Left cardiac atrium (tissue), 4 donors: ENCODE measurements at regions not wholly inside any gene's neighbourhood (a gene's known extent, or its start where the extent isn't known, plus 50 kb on each side); places are given as distances from the start of the nearest gene placed in this dataset.
"Not testable (repeated sequence)": the region's sequence is repeated elsewhere in the genome, so short reads cannot be mapped to it uniquely, and the experiment has no call there.

Source experiments
- ATAC-seq, 2 donors: fragments of 200-7000 bp; cut with Tn5 transposase; one replicate each; pipeline ENCODE4 v1.9.1; 2020; ENCODE audit warnings: mild to moderate bottlenecking in 2 of 2, moderate library complexity in 2 of 2
- DNase-seq: peaks from one replicate; pipeline ENCODE4 v3.0.0-alpha.2; 2020
- intact Hi-C, 2 donors: fragments of 100-400 bp; cut with DNase I; formaldehyde crosslinking; loops; one replicate each; pipeline versions ENCODE4 v1.14.1 to v1.15.1; 2022 to 2023
- donor health status: DM: no; HTN: yes; CAD: no.
- donor health status: DM: no; HTN: yes; CAD: no; lungs with severe emphysema.
- donor health status: DM: yes; HTN: yes; CAD: no.
- donor health status: Dilated cardiomyopathy.

- DNase-seq (peak; percentile 26), ATAC-seq (peak; percentile 46 to 50)
- intact Hi-C loops, result no loop called here
Measured at GRCh38 chr11:123351375-123351774, 78.7 kb upstream of the GRAMD1B start.

- no peak for ATAC-seq
- intact Hi-C loops, result no loop called here
- no peak for DNase-seq
Measured at GRCh38 chr11:123349382-123349781, 80.7 kb upstream of the GRAMD1B start.

- intact Hi-C loops, result no loop called here
- no peak for ATAC-seq
Measured at GRCh38 chr11:123344790-123345357, 85.2 kb upstream of the GRAMD1B start.

GRCh38 chr11:123344188-123344587, 85.9 kb upstream of the GRAMD1B start:
- ATAC-seq, result not testable (repeated sequence)

More at GRCh38 chr11:123344790-123345357, 85.2 kb upstream of the GRAMD1B start:
- no peak for DNase-seq

DNA sequence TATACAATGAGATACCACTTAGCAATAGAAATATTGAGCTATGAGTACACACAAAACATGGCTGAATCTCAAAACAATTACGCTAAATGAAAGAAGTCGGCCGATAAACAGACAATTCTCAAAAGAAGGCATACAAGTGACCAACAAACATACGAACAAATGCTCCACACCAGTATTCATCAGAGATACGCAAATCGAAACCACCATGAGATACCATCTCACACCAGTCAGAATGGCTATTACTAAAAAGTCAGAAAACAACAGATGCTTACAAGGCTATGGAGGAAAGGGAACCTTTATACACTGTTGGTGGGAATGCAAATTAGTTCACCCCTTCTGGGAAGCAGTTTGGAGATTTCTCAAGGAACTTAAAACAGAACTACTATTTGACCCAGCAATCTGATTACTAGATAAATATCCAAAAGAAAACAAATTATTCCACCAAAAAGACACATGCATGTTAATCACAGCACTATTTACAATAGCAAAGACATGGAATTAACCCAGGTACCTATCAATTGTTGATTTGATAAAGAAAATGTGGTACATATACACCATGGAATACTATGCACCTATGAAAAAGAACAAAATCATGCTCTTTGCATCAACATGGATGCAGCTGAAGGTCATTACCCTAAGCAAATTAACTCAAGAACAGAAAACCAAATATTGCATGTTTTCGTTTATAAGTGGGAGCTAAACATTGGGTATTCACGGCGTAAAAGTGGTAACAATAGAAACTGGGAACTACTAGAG, 90.9 kb upstream of the GRAMD1B start:
- ATAC-seq, result no peak
- DNase-seq, result no peak

More at GRCh38 chr11:123344188-123344587, 85.9 kb upstream of the GRAMD1B start:
- intact Hi-C loops, DNase-seq: not testable (repeated sequence)

DNA sequence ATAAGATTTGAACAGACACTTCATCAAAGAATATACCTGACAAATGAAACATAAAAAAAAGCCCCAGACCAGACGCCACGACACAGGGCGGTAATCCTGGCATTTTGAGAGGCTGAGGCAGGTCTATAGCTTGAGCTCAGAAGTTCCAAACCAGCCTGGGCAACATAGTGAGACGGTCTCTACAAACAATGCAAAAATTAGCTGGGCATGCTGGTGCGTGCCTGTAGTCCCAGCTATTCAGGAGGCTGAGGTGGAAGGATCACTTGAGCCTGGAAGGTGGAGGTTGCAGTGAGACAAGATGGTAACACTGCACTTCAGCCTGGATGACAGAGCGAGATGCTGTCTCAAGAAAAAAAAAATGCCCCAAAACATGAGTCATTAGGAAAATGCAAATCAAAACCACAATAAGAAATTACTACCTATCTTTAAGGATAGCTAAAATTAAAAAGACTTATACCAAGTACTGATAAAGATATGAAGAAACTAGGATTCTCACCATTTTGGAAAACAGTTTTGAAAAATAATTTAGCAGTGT, 91.7 kb upstream of the GRAMD1B start:
- intact Hi-C loops, result no loop called here
- ATAC-seq (no peak), DNase-seq (no peak)

More for the DNA sequence above, 90.9 kb upstream of the GRAMD1B start:
- intact Hi-C loops, result no loop called here

GRCh38 chr11:123334925-123335324, 95.1 kb upstream of the GRAMD1B start:
- intact Hi-C loops, result no loop called here
- ATAC-seq, result no peak

GRCh38 chr11:123332577-123332976, 97.5 kb upstream of the GRAMD1B start:
- DNase-seq, intact Hi-C loops, ATAC-seq: not testable (repeated sequence)

More at GRCh38 chr11:123334925-123335324, 95.1 kb upstream of the GRAMD1B start:
- no peak for DNase-seq

- intact Hi-C loops, result no loop called here
- ATAC-seq (peak; percentile 72 to 76), DNase-seq (no peak)
Measured at GRCh38 chr11:123330948-123331347, 99.1 kb upstream of the GRAMD1B start.

DNA sequence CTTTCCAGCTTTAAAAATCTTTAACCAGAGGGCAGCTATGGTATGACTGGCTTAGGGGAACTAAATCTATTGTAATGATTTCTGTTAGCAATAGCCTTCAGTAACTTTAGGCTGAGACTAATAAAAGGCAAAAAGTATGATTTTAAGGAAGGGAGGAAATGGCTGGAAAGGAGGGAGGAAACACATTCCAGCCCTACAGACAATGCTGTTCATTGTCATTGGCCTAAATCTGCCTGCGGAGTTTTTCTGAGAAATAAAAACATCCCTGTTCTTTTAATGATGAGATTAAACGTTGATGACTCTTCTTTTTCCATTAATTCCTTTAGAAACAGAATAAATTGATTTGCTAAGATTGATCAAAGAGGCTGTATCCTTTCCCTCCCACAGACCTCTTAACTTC, 99.6 kb upstream of the GRAMD1B start:
- no peak for DNase-seq
- intact Hi-C loops, result no loop called here
- no peak for ATAC-seq

- no peak for DNase-seq
- intact Hi-C loops, result no loop called here
- no peak for ATAC-seq
Measured at GRCh38 chr11:123330071-123330470, 100.0 kb upstream of the GRAMD1B start.

DNA sequence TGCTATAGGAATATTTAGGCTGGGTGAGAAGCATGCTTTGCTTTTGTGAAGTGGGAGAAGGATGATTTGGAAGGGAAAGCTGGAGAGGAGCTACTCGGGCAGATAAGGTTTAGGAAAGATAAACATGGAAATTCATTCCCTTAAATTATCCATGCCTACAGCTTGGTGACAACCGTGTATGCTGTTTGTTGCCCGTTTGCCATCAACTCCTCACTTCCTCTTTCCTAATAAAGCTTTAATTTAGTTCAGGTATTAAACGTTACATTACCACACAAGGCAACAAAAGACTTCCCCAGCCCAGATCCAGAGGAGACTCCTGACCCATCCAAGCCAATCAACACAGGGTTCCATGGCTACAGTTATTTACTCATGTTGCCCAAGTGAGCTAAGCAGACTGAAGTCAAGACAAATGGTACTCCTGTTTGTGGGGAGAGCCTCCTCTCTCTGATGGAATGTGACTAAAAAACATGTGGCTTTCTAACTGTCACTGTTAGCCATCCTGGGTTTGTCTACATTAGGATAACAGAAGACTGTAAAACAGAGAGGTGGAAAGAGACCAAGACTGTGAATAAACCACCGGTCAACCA, 101.7 kb upstream of the GRAMD1B start:
- ATAC-seq (no peak), DNase-seq (no peak)
- intact Hi-C loops, result no loop called here

DNA sequence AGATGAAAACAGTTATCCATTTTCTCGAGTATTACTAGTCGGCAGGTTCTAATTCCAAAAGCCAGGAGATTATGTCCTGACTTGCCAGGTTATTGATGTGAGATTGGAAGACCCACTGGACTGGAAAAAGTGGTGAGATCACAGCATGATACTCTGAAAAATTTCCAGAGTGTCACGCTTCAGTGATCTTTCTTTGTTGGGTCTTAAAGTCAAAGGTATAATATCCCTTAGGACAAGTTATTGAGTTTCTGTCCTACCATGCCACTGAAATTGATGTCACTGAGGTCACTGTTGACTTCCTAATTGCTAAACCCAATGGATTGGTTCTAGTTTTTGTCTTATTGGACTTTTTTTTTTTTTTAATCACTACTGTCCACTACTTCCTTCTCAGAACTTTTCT, 104.5 kb upstream of the GRAMD1B start:
- no peak for DNase-seq
- intact Hi-C loops, result no loop called here
- no peak for ATAC-seq

DNA sequence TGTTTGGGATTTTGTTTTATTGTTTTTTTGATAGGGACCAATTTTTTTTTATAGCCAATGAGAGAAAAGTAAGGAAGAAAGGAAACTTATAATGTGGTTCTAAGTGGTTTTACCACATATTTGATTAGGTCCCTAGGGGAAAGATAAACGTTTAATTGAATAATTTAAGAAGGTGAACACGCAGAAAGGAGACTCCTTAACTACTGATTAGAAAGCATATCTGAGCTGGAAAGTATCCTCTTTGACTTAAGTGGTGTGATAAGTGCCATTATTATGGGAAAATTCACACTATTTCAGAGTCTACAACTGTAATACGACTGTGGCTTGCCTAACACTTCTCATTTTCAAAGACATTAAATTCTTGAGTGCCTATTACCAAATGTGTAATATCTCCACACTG, 106.5 kb upstream of the GRAMD1B start:
- intact Hi-C loops, result no loop called here
- ATAC-seq (no peak), DNase-seq (no peak)

DNA sequence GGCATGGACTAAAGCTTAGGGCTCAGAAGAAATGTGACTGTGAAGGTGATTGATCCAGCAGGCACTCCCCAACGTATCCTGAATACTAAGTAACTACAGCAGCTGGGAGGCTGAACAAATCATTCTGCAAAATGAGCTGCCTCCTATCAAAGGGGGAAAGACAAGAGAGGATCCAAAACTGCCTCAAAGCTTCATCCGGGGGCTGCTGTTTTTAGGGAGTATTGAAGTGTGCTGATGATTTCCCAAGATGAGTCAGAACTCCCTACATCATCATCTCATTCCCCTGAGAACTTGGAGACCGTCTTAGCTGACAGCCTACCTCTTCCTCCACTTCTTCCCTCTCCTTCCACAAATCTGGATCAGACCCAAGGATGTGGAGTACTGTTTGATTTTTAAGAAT, 108.4 kb upstream of the GRAMD1B start:
- DNase-seq, result no peak
- ATAC-seq, result peak in 1 of 2 donors; percentile 18
- intact Hi-C loops, result no loop called here

DNA sequence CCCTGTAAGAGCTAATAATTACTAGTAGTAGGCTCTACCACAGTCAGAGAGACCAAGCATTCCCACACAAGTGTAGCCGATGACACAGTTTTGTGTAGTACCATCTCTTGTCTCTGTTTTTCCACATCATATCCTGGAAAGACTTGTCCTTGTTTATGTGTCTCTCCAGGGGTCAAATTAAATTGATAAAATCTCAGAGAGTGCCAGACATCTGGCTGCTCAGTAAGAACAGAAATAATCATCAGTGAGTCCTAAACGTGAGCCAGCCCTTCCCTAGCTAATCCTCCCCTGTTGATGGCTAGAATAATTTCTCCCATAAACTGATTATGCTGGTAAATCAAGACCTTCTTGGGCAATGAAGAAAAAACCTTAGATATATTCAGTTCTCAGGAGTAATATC, 111.4 kb upstream of the GRAMD1B start:
- no peak for DNase-seq
- ATAC-seq, result no peak
- intact Hi-C loops, result no loop called here

- intact Hi-C loops, DNase-seq, ATAC-seq: not testable (repeated sequence)
Measured at GRCh38 chr11:123318132-123318531, 111.9 kb upstream of the GRAMD1B start.

DNA sequence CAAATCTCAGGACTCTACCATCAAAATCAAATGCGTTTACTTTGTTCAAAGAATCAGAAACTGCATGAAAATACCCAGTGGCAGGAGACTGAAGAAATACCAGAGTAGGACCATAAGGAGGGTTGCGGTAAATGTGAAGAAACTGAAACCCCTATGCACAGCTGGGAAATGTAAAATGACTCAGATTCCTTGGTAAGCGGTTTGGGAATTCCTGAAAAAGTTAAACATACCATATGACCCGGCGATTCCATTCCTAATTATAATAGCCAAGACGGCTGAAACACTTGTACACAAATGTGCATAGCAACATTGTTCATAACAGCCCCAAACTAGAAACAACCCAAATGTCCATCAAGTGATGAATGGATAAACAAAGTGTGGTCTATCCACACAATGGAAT, 114.1 kb upstream of the GRAMD1B start:
- no peak for ATAC-seq

GRCh38 chr11:123314972-123315371, 115.1 kb upstream of the GRAMD1B start:
- intact Hi-C loops, result no loop called here
- DNase-seq (peak; percentile 50), ATAC-seq (peak; percentile 91 to 94)

More for the DNA sequence above, 114.1 kb upstream of the GRAMD1B start:
- no peak for DNase-seq
- intact Hi-C loops, result no loop called here

DNA sequence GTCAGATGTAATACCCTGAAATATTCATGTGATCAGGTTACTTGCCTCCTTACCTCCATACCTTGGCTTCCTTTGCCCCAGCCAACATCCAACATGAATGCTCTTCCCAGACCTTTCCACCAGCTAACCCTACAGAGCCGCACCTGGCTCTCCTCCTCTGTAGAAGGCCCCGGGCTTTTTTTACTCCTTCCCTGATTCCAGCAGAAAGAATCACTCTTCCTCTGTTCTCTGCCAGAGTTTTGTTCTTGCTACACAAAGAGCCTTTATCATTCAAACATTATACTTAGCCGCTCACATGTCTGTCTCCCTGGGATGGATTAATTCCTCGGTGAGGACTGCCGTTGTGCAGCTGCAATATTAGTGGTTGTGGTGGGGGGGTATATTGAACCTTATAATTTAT, 116.8 kb upstream of the GRAMD1B start:
- DNase-seq, result no peak
- intact Hi-C loops, result no loop called here
- ATAC-seq, result no peak
